ENCODE measurements at regions not wholly inside any gene's neighbourhood (a gene's known extent, or its start where the extent isn't known, plus 50 kb on each side); places are given as distances from the start of the nearest gene placed in this dataset.
A peak's percentile ranks its signal among the peaks of the same experiment; 100 is the strongest.

- Histone ChIP-seq H3K27ac (no peak overlapping the region), H3K9me3 (peaks cover 0 to under 1% (median 0%) of the 10 kb centered on the region in 8 donors), H3K27me3 (replicated peaks in 1 of 7) (no peaks in the 10 kb centered on the region), H3K4me3 (no peak overlapping the region), H3K4me1 (peaks cover 0 to 5% (median 0%) of the 10 kb centered on the region in 6 donors), H3K36me3 (no peaks in the 10 kb centered on the region)
- WGBS, 5 donors: 67 to 79% (median 75%) methylated on average over 3 of the region's 3 CpGs
- no peak for DNase-seq
- TF ChIP-seq, protein P1, sequence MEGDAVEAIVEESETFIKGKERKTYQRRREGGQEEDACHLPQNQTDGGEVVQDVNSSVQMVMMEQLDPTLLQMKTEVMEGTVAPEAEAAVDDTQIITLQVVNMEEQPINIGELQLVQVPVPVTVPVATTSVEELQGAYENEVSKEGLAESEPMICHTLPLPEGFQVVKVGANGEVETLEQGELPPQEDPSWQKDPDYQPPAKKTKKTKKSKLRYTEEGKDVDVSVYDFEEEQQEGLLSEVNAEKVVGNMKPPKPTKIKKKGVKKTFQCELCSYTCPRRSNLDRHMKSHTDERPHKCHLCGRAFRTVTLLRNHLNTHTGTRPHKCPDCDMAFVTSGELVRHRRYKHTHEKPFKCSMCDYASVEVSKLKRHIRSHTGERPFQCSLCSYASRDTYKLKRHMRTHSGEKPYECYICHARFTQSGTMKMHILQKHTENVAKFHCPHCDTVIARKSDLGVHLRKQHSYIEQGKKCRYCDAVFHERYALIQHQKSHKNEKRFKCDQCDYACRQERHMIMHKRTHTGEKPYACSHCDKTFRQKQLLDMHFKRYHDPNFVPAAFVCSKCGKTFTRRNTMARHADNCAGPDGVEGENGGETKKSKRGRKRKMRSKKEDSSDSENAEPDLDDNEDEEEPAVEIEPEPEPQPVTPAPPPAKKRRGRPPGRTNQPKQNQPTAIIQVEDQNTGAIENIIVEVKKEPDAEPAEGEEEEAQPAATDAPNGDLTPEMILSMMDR (IDR thresholded peaks at IDR 0.05 in 8 of 11, conservative IDR thresholded peaks at IDR 0.05 in 3 of 11): no peak
- TF ChIP-seq POLR2A (IDR thresholded peaks at IDR 0.05): no peak
- TF ChIP-seq POLR2AphosphoS5 (IDR thresholded peaks at IDR 0.05): no peak
- intact Hi-C loops (cut with DNase I; ENCODE audit: low total_unique reads): no loop called here
Observed at GRCh38 chr3:73723596-73723995, 98.9 kb upstream of the PDZRN3 start.

- intact Hi-C loops (cut with DNase I; ENCODE audit: low total_unique reads): no loop called here
- Histone ChIP-seq H3K4me3 (no peak overlapping the region), H3K27me3 (replicated peaks in 1 of 7) (no peaks in the 10 kb centered on the region), H3K4me1 (no peaks in the 10 kb centered on the region), H3K36me3 (no peaks in the 10 kb centered on the region), H3K9me3 (peaks cover 0 to 19% (median 0%) of the 10 kb centered on the region in 8 donors), H3K27ac (peak overlapping the region in 7 of 8 donors; percentile 22 to 66 (median 31))
- TF ChIP-seq, protein P1 (IDR thresholded peaks at IDR 0.05 in 8 of 11, conservative IDR thresholded peaks at IDR 0.05 in 3 of 11): no peak
- no peak for TF ChIP-seq POLR2AphosphoS5 (IDR thresholded peaks at IDR 0.05)
- TF ChIP-seq POLR2A (IDR thresholded peaks at IDR 0.05): no peak
- WGBS, 5 donors: 42 to 61% (median 52%) methylated on average over 6 of the region's 6 CpGs
- no peak for DNase-seq
Observed at GRCh38 chr3:73719861-73720260, 95.1 kb upstream of the PDZRN3 start.

DNA sequence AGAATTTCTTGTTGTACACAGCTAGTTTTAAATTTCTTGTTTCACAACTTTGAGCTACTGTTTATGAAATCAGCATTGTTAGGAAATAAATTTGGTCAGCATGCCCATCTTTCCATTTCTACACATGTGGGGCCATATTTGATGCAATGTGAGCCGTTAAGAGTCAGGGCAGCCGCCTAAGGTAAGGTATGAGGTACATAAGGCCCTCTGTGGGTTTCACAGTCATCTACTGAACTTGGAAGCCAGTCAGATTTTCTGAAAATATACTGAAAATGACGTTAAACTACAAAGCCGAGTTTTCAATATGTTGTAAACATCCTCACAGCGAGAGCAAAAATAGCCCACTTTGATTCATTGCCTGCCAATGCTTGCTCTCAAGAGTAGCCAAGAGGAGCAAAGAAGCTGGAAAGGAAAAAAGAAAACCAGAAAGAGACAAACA lies 94.7 kb upstream of the PDZRN3 start:
- H3K9me3 ChIP-seq: peaks cover 0 to 19% (median 0%) of the 10 kb centered on the region in 8 donors
- peak overlapping the region in 7 of 8 donors; percentile 22 to 66 (median 31) for H3K27ac ChIP-seq
- no peaks in the 10 kb centered on the region for H3K36me3 ChIP-seq
- WGBS, 5 donors: 45 to 61% (median 58%) methylated on average over 5 of the region's 5 CpGs
- TF ChIP-seq, protein P1 (IDR thresholded peaks at IDR 0.05 in 8 of 11, conservative IDR thresholded peaks at IDR 0.05 in 3 of 11): no peak
- TF ChIP-seq POLR2AphosphoS5 (IDR thresholded peaks at IDR 0.05): no peak
- no peak for TF ChIP-seq POLR2A (IDR thresholded peaks at IDR 0.05)
- DNase-seq: no peak
- H3K27me3 ChIP-seq (replicated peaks in 1 of 7): no peaks in the 10 kb centered on the region
- intact Hi-C loops (cut with DNase I; ENCODE audit: low total_unique reads): no loop called here
- no peak overlapping the region for H3K4me3 ChIP-seq
- H3K4me1 ChIP-seq: no peaks in the 10 kb centered on the region

GRCh38 chr3:73718326-73719110 lies 93.8 kb upstream of the PDZRN3 start:
- intact Hi-C loops (cut with DNase I; ENCODE audit: low total_unique reads): no loop called here
- Histone ChIP-seq H3K4me3 (no peak overlapping the region), H3K9me3 (peaks cover 0 to 19% (median 0%) of the 10 kb centered on the region in 8 donors), H3K27me3 (replicated peaks in 1 of 7) (no peaks in the 10 kb centered on the region), H3K4me1 (no peaks in the 10 kb centered on the region), H3K27ac (peak overlapping the region in 1 of 8 donors; percentile 66), H3K36me3 (no peaks in the 10 kb centered on the region)
- 71 to 85% (median 76%) methylated on average over 5 of the region's 5 CpGs for whole genome bisulfite sequencing, 5 donors
- no peak for DNase-seq
- TF ChIP-seq, protein P1 (IDR thresholded peaks at IDR 0.05 in 8 of 11, conservative IDR thresholded peaks at IDR 0.05 in 3 of 11): no peak
- TF ChIP-seq POLR2A (IDR thresholded peaks at IDR 0.05) (no peak), POLR2AphosphoS5 (IDR thresholded peaks at IDR 0.05) (no peak)
